Mesendoderm (in vitro differentiated cells): ENCODE measurements at regions not wholly inside any gene's neighbourhood (a gene's known extent, or its start where the extent isn't known, plus 50 kb on each side); places are given as distances from the start of the nearest gene placed in this dataset.
"Not testable (repeated sequence)": the region's sequence is repeated elsewhere in the genome, so short reads cannot be mapped to it uniquely, and the experiment has no call there.

Experiments
- DNase-seq: peaks from one replicate; pipeline ENCODE4 v3.0.0; 2013
- H2AK5ac ChIP-seq: 2 replicates; pipeline ENCODE4 v1.6.1; 2013; ENCODE audit warnings: low read length, inconsistent platforms
- H2BK120ac ChIP-seq: 2 replicates; pipeline ENCODE4 v1.6.1; 2013; ENCODE audit warnings: low read depth, mild to moderate bottlenecking, low read length, moderate library complexity, mixed read lengths
- H2BK15ac ChIP-seq: replicated peaks from 2 replicates; pipeline ENCODE4 v1.6.1; 2013; ENCODE audit warnings: low read depth, mild to moderate bottlenecking, moderate library complexity
- H2BK5ac ChIP-seq: 2 replicates; pipeline ENCODE4 v1.6.1; 2013; ENCODE audit warnings: low read length, inconsistent platforms
- H3K18ac ChIP-seq: 2 replicates; pipeline ENCODE4 v1.6.1; 2013; ENCODE audit warnings: mild to moderate bottlenecking, low read length, mixed read lengths
- H3K23ac ChIP-seq: one replicate; pipeline ENCODE4 v1.6.1; 2013; ENCODE audit warnings: low read length
- H3K27ac ChIP-seq: 2 replicates; pipeline ENCODE4 v1.5.1; 2013; ENCODE audit warnings: low read depth, mild to moderate bottlenecking, inconsistent platforms, low read length, moderate library complexity
- H3K27me3 ChIP-seq: 2 replicates; pipeline ENCODE4 v1.6.1; 2013; ENCODE audit warnings: low read length, control low read depth, mild to moderate bottlenecking, inconsistent platforms; ENCODE audit not compliant: insufficient read depth, poor library complexity
- H3K36me3 ChIP-seq: 2 replicates; pipeline ENCODE4 v1.6.1; 2013; ENCODE audit warnings: low read length, inconsistent platforms; ENCODE audit not compliant: control insufficient read depth, insufficient read depth
- H3K4ac ChIP-seq: one replicate; pipeline ENCODE4 v1.6.1; 2013; ENCODE audit warnings: low read depth, mild to moderate bottlenecking, low read length, moderate library complexity
- H3K4me1 ChIP-seq: 2 replicates; pipeline ENCODE4 v1.6.1; 2013; ENCODE audit warnings: low read depth, low read length, inconsistent platforms; ENCODE audit not compliant: control insufficient read depth
- H3K4me2 ChIP-seq: 2 replicates; pipeline ENCODE4 v1.6.1; 2013; ENCODE audit warnings: low read length
- H3K4me3 ChIP-seq: 2 replicates; pipeline ENCODE4 v1.5.1; 2013; ENCODE audit warnings: mild to moderate bottlenecking, low read length
- H3K56ac ChIP-seq: one replicate; pipeline ENCODE4 v1.6.1; 2013; ENCODE audit warnings: low read length
- H3K79me1 ChIP-seq: 2 replicates; pipeline ENCODE4 v1.6.1; 2013; ENCODE audit warnings: low read length, inconsistent platforms
- H3K79me2 ChIP-seq: 2 replicates; pipeline ENCODE4 v1.6.1; 2013; ENCODE audit warnings: mild to moderate bottlenecking, low read length; ENCODE audit not compliant: control insufficient read depth, insufficient read depth
- H3K9ac ChIP-seq: 2 replicates; pipeline ENCODE4 v1.6.1; 2013; ENCODE audit warnings: low read length, inconsistent platforms
- H4K5ac ChIP-seq: one replicate; pipeline ENCODE4 v1.6.1; 2013; ENCODE audit warnings: low read length
- H4K8ac ChIP-seq: one replicate; pipeline ENCODE4 v1.6.1; 2013; ENCODE audit warnings: low read depth, mild to moderate bottlenecking, control low read depth, low read length, moderate library complexity
- WGBS: extraction: QIAGEN DNeasy Blood & Tissue Kit; methylation state at CpG from one replicate; pipeline ENCODE4 v1.1.7; 2013; ENCODE audit warnings: low lambda C conversion rate, missing lambda C conversion rate; ENCODE audit not compliant: insufficient coverage; ENCODE audit errors: extremely low coverage; 5-methylcytosine and 5-hydroxymethylcytosine counted together

- no peak overlapping the region for H3K4ac ChIP-seq
- no peak overlapping the region for H3K9ac ChIP-seq
- no peaks in the 10 kb centered on the region for H3K36me3 ChIP-seq
- no peak overlapping the region for H2BK120ac ChIP-seq
- H3K79me1 ChIP-seq, result no peaks in the 10 kb centered on the region
- H2AK5ac ChIP-seq, result no peak overlapping the region
- no peak overlapping the region for H3K23ac ChIP-seq
- no peak overlapping the region for H3K4me3 ChIP-seq
- no peak overlapping the region for H4K8ac ChIP-seq
- no CpG with 5 or more reads among the region's 7 CpGs for WGBS
- H2BK15ac ChIP-seq, result no peak overlapping the region
- H3K27ac ChIP-seq, result no peak overlapping the region
- no peaks in the 10 kb centered on the region for H3K27me3 ChIP-seq
- H2BK5ac ChIP-seq, result no peak overlapping the region
- no peak overlapping the region for H3K56ac ChIP-seq
- no peaks in the 10 kb centered on the region for H3K79me2 ChIP-seq
- H3K4me1 ChIP-seq, result no peaks in the 10 kb centered on the region
- no peak overlapping the region for H3K18ac ChIP-seq
- no peak for DNase-seq
- H3K4me2 ChIP-seq, result no peak overlapping the region
- H4K5ac ChIP-seq, result no peak overlapping the region
Measured at GRCh38 chrX:18031726-18032375, 170.8 kb upstream of the RAI2 start.

GRCh38 chrX:18030656-18031055 is 169.6 kb upstream of the RAI2 start:
- H3K18ac ChIP-seq, result not testable (repeated sequence)

GRCh38 chrX:18026166-18026565 is 165.1 kb upstream of the RAI2 start:
- Histone ChIP-seq H2BK5ac (no peak overlapping the region), H2BK15ac (no peak overlapping the region), H3K79me2 (no peaks in the 10 kb centered on the region), H4K8ac (no peak overlapping the region), H3K4me1 (no peaks in the 10 kb centered on the region), H3K27me3 (no peaks in the 10 kb centered on the region), H3K18ac (no peak overlapping the region), H3K36me3 (no peaks in the 10 kb centered on the region), H2AK5ac (no peak overlapping the region), H3K9ac (no peak overlapping the region), H3K23ac (no peak overlapping the region), H3K56ac (no peak overlapping the region), H3K4ac (no peak overlapping the region), H3K27ac (no peak overlapping the region), H4K5ac (no peak overlapping the region), H3K4me3 (no peak overlapping the region), H3K79me1 (no peaks in the 10 kb centered on the region), H2BK120ac (no peak overlapping the region), H3K4me2 (no peak overlapping the region)
- no CpG with 5 or more reads among the region's 8 CpGs for WGBS
- DNase-seq, result no peak

More at GRCh38 chrX:18030656-18031055, 169.6 kb upstream of the RAI2 start:
- not testable (repeated sequence) for H3K56ac ChIP-seq, H3K4ac ChIP-seq, H3K9ac ChIP-seq, H4K8ac ChIP-seq, H3K4me2 ChIP-seq, H3K23ac ChIP-seq, H3K4me1 ChIP-seq, H3K27me3 ChIP-seq, H3K4me3 ChIP-seq, H3K27ac ChIP-seq, H3K79me1 ChIP-seq, H2AK5ac ChIP-seq, DNase-seq, H2BK5ac ChIP-seq, H3K36me3 ChIP-seq, H3K79me2 ChIP-seq, H2BK15ac ChIP-seq, H2BK120ac ChIP-seq, H4K5ac ChIP-seq
- WGBS, result no CpG with 5 or more reads among the region's 1 CpG

GRCh38 chrX:18017411-18017810 is 156.3 kb upstream of the RAI2 start:
- H3K79me1 ChIP-seq, result no peaks in the 10 kb centered on the region
- no peak overlapping the region for H3K4me2 ChIP-seq
- no peak for DNase-seq
- no peak overlapping the region for H3K4ac ChIP-seq
- no peaks in the 10 kb centered on the region for H3K27me3 ChIP-seq
- H3K18ac ChIP-seq, result no peak overlapping the region
- no peak overlapping the region for H2AK5ac ChIP-seq
- no CpG with 5 or more reads among the region's 4 CpGs for WGBS
- no peak overlapping the region for H4K8ac ChIP-seq
- H3K4me3 ChIP-seq, result no peak overlapping the region
- H3K4me1 ChIP-seq, result no peaks in the 10 kb centered on the region
- no peak overlapping the region for H3K23ac ChIP-seq
- no peaks in the 10 kb centered on the region for H3K36me3 ChIP-seq
- H3K9ac ChIP-seq, result no peak overlapping the region
- H4K5ac ChIP-seq, result no peak overlapping the region
- H2BK5ac ChIP-seq, result no peak overlapping the region
- no peak overlapping the region for H3K27ac ChIP-seq
- H3K79me2 ChIP-seq, result no peaks in the 10 kb centered on the region
- no peak overlapping the region for H3K56ac ChIP-seq
- no peak overlapping the region for H2BK15ac ChIP-seq
- H2BK120ac ChIP-seq, result no peak overlapping the region

GRCh38 chrX:18016941-18017340 is 155.8 kb upstream of the RAI2 start:
- Histone ChIP-seq H3K4ac (no peak overlapping the region), H4K5ac (no peak overlapping the region), H3K36me3 (no peaks in the 10 kb centered on the region), H3K79me1 (no peaks in the 10 kb centered on the region), H2BK5ac (no peak overlapping the region), H3K4me1 (no peaks in the 10 kb centered on the region), H2BK120ac (no peak overlapping the region), H3K27me3 (no peaks in the 10 kb centered on the region), H3K9ac (no peak overlapping the region), H2BK15ac (no peak overlapping the region), H3K18ac (no peak overlapping the region), H3K4me3 (no peak overlapping the region), H3K27ac (no peak overlapping the region), H3K4me2 (no peak overlapping the region), H4K8ac (no peak overlapping the region), H3K56ac (no peak overlapping the region), H2AK5ac (no peak overlapping the region), H3K23ac (no peak overlapping the region), H3K79me2 (no peaks in the 10 kb centered on the region)
- no peak for DNase-seq
- WGBS, result no CpG with 5 or more reads among the region's 4 CpGs

- Histone ChIP-seq H4K5ac (no peak overlapping the region), H3K27ac (no peak overlapping the region)
- no CpG with 5 or more reads among the region's 4 CpGs for WGBS
Measured at GRCh38 chrX:18010253-18010652, 149.2 kb upstream of the RAI2 start.

More at GRCh38 chrX:18010253-18010652, 149.2 kb upstream of the RAI2 start:
- Histone ChIP-seq H2BK5ac (no peak overlapping the region), H2AK5ac (no peak overlapping the region), H3K4me3 (no peak overlapping the region), H3K18ac (no peak overlapping the region), H3K79me2 (no peaks in the 10 kb centered on the region), H3K4me1 (no peaks in the 10 kb centered on the region), H3K4ac (no peak overlapping the region), H3K36me3 (no peaks in the 10 kb centered on the region), H2BK15ac (no peak overlapping the region), H2BK120ac (no peak overlapping the region), H3K4me2 (no peak overlapping the region), H3K27me3 (no peaks in the 10 kb centered on the region), H3K9ac (no peak overlapping the region), H3K79me1 (no peaks in the 10 kb centered on the region), H3K56ac (no peak overlapping the region), H3K23ac (no peak overlapping the region), H4K8ac (no peak overlapping the region)
- DNase-seq, result no peak
